KBM-7 (cell line): ENCODE measurements at regions not wholly inside any gene's neighbourhood (a gene's known extent, or its start where the extent isn't known, plus 50 kb on each side); places are given as distances from the start of the nearest gene placed in this dataset.

ENCODE experiments used
- DNase-seq: peaks from one replicate; pipeline ENCODE4 v3.0.0-alpha.2; 2015
- in situ Hi-C: fragments of 300-500 bp; cut with MboI; formaldehyde crosslinking; loops from 2 replicates; pipeline ENCODE4 v1.14.3; 2020; ENCODE audit warnings: low sequenced_read_pairs, low pct_unique_long_range_greater_than_20kb, mixed read lengths

- no peak for DNase-seq
- in situ Hi-C loops = no loop called here
Measured at GRCh38 chr10:128305601-128306345, 179.6 kb upstream of the MKI67 start.

- no peak for DNase-seq
- in situ Hi-C loops = no loop called here
Measured at GRCh38 chr10:128306535-128306934, 180.3 kb upstream of the MKI67 start.

GRCh38 chr10:128306966-128307365, 180.7 kb upstream of the MKI67 start:
- no peak for DNase-seq
- in situ Hi-C loops = no loop called here

GRCh38 chr10:128307820-128308219, 181.6 kb upstream of the MKI67 start:
- no peak for DNase-seq
- in situ Hi-C loops = no loop called here

GRCh38 chr10:128310971-128311658, 184.9 kb upstream of the MKI67 start:
- in situ Hi-C loops = no loop called here
- DNase-seq = no peak

- in situ Hi-C loops = no loop called here
- DNase-seq = no peak
Measured at GRCh38 chr10:128312250-128312649, 186.0 kb upstream of the MKI67 start.

GRCh38 chr10:128314686-128315085, 188.5 kb upstream of the MKI67 start:
- DNase-seq = no peak
- in situ Hi-C loops = no loop called here

GRCh38 chr10:128316121-128316726, 190.0 kb upstream of the MKI67 start:
- in situ Hi-C loops = no loop called here

GRCh38 chr10:128316925-128317324, 190.7 kb upstream of the MKI67 start:
- no peak for DNase-seq
- in situ Hi-C loops = no loop called here

More at GRCh38 chr10:128316121-128316726, 190.0 kb upstream of the MKI67 start:
- DNase-seq = no peak

- no peak for DNase-seq
- in situ Hi-C loops = no loop called here
Measured at GRCh38 chr10:128318366-128318765, 192.1 kb upstream of the MKI67 start.

- in situ Hi-C loops = no loop called here
- DNase-seq = peak; percentile 10
Measured at GRCh38 chr10:128318913-128319312, 192.7 kb upstream of the MKI67 start.

- DNase-seq = no peak
- in situ Hi-C loops = no loop called here
Measured at GRCh38 chr10:128322106-128322505, 195.9 kb upstream of the MKI67 start.

GRCh38 chr10:128322950-128323349, 196.7 kb upstream of the MKI67 start:
- in situ Hi-C loops = no loop called here
- no peak for DNase-seq

GRCh38 chr10:128324058-128324827, 198.0 kb upstream of the MKI67 start:
- in situ Hi-C loops = no loop called here
- DNase-seq = no peak

GRCh38 chr10:128325788-128326187, 199.6 kb upstream of the MKI67 start:
- in situ Hi-C loops = no loop called here
- no peak for DNase-seq

- in situ Hi-C loops = no loop called here
- no peak for DNase-seq
Measured at GRCh38 chr10:128326251-128326650, 200.0 kb upstream of the MKI67 start.

GRCh38 chr10:128326851-128327250, 200.6 kb upstream of the MKI67 start:
- in situ Hi-C loops = no loop called here
- no peak for DNase-seq

- DNase-seq = no peak
- in situ Hi-C loops = no loop called here
Measured at GRCh38 chr10:128336401-128336800, 210.2 kb upstream of the MKI67 start.

GRCh38 chr10:128337860-128338378, 211.7 kb upstream of the MKI67 start:
- in situ Hi-C loops = no loop called here
- no peak for DNase-seq
